Heart right ventricle (tissue), 16 donors: ENCODE measurements at regions not wholly inside any gene's neighbourhood (a gene's known extent, or its start where the extent isn't known, plus 50 kb on each side); places are given as distances from the start of the nearest gene placed in this dataset.

Experiments
- ATAC-seq, 8 donors: fragments of 200-7000 bp; cut with Tn5 transposase; one replicate each; pipeline ENCODE4 v1.9.1; 2020; ENCODE audit warnings: mild to moderate bottlenecking in 8 of 8, moderate library complexity in 8 of 8, moderate number of reproducible peaks in 1 of 8
- DNase-seq, 2 donors: peaks; one replicate each; pipeline ENCODE4 v3.0.0-alpha.2; 2020
- H3K27ac ChIP-seq, 10 donors: fragments of 200-600 bp; sonication (generic) in 2 of 10; one replicate each; pipeline versions ENCODE4 v1.5.0 to v1.8.0; 2020 to 2022; ENCODE audit warnings: mild to moderate bottlenecking in 3 of 10
- H3K27me3 ChIP-seq, 7 donors: fragments of 200-600 bp; one replicate each; pipeline ENCODE4 v1.8.0; 2021 to 2022; ENCODE audit warnings: mild to moderate bottlenecking in 2 of 7
- H3K36me3 ChIP-seq, 9 donors: fragments of 200-600 bp; sonication (generic) in 1 of 9; one replicate each; pipeline versions ENCODE4 v1.5.0 to v1.8.0; 2020 to 2022; ENCODE audit warnings: mild to moderate bottlenecking in 2 of 9
- H3K4me1 ChIP-seq, 9 donors: fragments of 200-600 bp; sonication (generic) in 1 of 9; one replicate each; pipeline versions ENCODE4 v1.5.0 to v1.8.0; 2020 to 2022; ENCODE audit warnings: mild to moderate bottlenecking in 4 of 9
- H3K4me3 ChIP-seq, 10 donors: fragments of 200-600 bp; sonication (generic) in 2 of 10; one replicate each; pipeline versions ENCODE4 v1.5.0 to v1.8.0; 2020 to 2022; ENCODE audit warnings: mild to moderate bottlenecking in 7 of 10, moderate library complexity in 2 of 10
- H3K9me3 ChIP-seq, 11 donors: fragments of 200-600 bp in 10 of 11; sonication (generic) in 2 of 11; one replicate each; pipeline versions ENCODE4 v1.5.0 to v1.8.0; 2013 to 2022; ENCODE audit warnings: mild to moderate bottlenecking in 2 of 11, control low read depth in 1 of 11, moderate library complexity in 1 of 11
- WGBS, 2 donors: extraction: QIAGEN DNeasy Blood & Tissue Kit; methylation state at CpG; one replicate each; pipeline ENCODE4 v1.1.7; 2013; ENCODE audit warnings: inconsistent platforms in 1 of 2; 5-methylcytosine and 5-hydroxymethylcytosine counted together
- intact Hi-C, 10 donors: fragments of 100-400 bp; cut with DNase I; formaldehyde crosslinking; loops; one replicate each; pipeline versions ENCODE4 v1.11.1 to v1.14.2; 2022
- TF ChIP-seq, protein P1 (sequence below), 9 donors: fragments of 200-600 bp; sonication (generic) in 2 of 9; IDR thresholded peaks; one replicate each; pipeline versions ENCODE4 v1.5.0 to v1.8.0; 2021 to 2022; ENCODE audit warnings: antibody characterized with exemption in 9 of 9, mild to moderate bottlenecking in 5 of 9, moderate library complexity in 1 of 9
- donor health status: Arrhythmogenic right ventricular cardiomyopathy.
- donor health status: ischemic (EF 13 %, LVEDD 7.1; RV severe dilation, severe dysfunction).
- donor health status: healthy with polysubstance abuse.
- donor health status: DM: no; HTN: yes; CAD: no.
- donor health status: DM: no; HTN: no; CAD: no.
- donor health status: ischemic (EF 25% LVEDD 6.9; RV normal size, moderate dysfunction).
- donor health status: ischemic (EF 25% LVEDD 5.7; RV mildly dilated, moderate dysfunction).
- donor health status: healthy.
- donor health status: DM: yes; HTN: yes; CAD: no.
- donor health status: Ischemic cardiomyopathy.
- donor health status: ischemic (EF 35%, LVEDD 5.7; RV mildly dilated, moderate dysfunction).
- donor health status: nonischemic (EF 11% LVEDD 7.7; RV severe dilation, severe dysfunction).
- donor health status: DM: yes; HTN: yes; CAD: no.
- donor health status: PGD.
- donor health status: ischemic (EF 29% LVEDD 5.4; RV normal size, mild dysfunction).
- donor health status: nonischemic (EF 23%, LVEDD 6.1; RV moderate dilation, normal function).

DNA sequence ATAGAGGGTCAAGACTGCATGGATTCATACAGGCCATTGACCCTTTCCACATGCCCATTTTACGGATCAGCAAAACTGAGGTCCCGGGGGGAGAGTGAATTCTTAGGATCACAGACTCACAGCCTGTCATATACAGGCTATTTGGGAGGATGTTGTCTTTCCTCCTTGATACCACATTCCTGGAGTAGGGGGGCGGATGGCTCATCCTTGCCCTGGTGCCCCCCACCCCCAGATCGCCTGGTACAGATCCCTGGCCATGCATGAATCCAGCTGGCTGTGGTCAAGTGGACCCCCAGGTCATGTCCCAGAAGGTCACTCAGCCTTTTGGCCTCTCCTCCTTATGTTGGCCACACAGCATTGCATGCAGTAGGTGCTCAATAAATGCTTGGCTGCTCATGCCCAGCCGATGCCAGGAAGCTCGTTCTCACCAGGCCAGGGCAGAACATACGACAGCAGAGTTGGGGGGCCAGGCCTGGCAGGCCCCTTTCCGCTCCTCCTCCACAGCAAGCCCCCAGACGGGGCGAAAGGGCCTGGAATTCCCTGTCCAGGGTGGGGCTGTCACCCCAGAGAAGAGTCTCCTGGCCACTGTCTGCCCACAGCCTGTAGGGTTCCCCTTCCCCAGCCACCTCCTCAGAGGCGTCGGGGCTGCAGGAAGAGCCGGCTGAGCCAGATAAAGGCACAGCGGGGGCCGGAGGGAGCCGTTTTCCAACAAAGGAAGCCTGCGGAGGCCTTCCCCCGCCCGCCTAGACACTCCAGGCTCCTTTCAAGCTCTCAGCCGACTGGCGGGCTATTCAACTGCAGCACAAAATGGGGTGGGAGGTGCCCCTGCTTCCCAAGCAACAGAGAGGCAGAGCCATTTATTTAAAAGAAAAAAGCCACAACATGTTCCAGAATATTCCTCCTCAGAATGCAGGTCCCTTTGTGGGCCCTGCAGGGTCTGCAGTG, 215.7 kb upstream of the CIBAR2 start:
- Histone ChIP-seq H3K27ac (no peak overlapping the region), H3K36me3 (no peaks in the 10 kb centered on the region), H3K4me1 (peaks cover 5 to 43% (median 31%) of the 10 kb centered on the region in 9 donors), H3K9me3 (peaks cover 0 to 3% (median 0%) of the 10 kb centered on the region in 11 donors), H3K4me3 (no peak overlapping the region), H3K27me3 (peaks cover 0 to 33% (median 0%) of the 10 kb centered on the region in 7 donors)
- WGBS, 2 donors = 58% methylated on average over 21 of the region's 21 CpGs
- peak; percentile 16 to 76 (median 65) for ATAC-seq
- intact Hi-C loops = no loop called here
- TF ChIP-seq, protein P1, sequence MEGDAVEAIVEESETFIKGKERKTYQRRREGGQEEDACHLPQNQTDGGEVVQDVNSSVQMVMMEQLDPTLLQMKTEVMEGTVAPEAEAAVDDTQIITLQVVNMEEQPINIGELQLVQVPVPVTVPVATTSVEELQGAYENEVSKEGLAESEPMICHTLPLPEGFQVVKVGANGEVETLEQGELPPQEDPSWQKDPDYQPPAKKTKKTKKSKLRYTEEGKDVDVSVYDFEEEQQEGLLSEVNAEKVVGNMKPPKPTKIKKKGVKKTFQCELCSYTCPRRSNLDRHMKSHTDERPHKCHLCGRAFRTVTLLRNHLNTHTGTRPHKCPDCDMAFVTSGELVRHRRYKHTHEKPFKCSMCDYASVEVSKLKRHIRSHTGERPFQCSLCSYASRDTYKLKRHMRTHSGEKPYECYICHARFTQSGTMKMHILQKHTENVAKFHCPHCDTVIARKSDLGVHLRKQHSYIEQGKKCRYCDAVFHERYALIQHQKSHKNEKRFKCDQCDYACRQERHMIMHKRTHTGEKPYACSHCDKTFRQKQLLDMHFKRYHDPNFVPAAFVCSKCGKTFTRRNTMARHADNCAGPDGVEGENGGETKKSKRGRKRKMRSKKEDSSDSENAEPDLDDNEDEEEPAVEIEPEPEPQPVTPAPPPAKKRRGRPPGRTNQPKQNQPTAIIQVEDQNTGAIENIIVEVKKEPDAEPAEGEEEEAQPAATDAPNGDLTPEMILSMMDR (IDR thresholded peaks at IDR 0.05) = peak in 2 of 9 donors; percentile 9 to 10
- DNase-seq = peak in 1 of 2 donors; percentile 56

DNA sequence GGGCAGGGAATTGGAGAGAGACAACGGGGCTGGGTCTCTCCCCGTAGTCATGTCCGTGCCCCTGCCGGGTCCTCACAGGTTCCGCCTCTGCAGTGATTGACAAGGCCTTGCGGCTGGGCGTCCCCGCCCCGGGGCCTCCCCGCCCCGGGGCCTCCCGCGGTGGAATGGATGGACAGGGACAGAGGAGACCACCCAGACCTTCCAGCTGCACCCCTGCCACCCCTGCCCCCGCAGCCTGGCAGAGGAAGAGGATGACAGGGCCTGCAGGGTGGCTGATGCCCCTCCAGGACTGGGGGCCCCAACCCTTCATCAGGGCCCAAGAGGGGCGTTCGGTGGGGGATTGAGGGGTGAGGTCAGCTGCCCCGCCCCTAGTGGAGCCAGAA, 216.4 kb upstream of the CIBAR2 start:
- Histone ChIP-seq H3K4me3 (no peak overlapping the region), H3K4me1 (peaks cover 2 to 40% (median 28%) of the 10 kb centered on the region in 9 donors), H3K27ac (no peak overlapping the region), H3K36me3 (no peaks in the 10 kb centered on the region), H3K27me3 (peaks cover 0 to 33% (median 0%) of the 10 kb centered on the region in 7 donors), H3K9me3 (peaks cover 0 to 3% (median 0%) of the 10 kb centered on the region in 11 donors)
- 46 to 49% methylated on average over 17 of the region's 17 CpGs for WGBS, 2 donors
- intact Hi-C loops = no loop called here
- ATAC-seq (peak in 4 of 8 donors; percentile 2 to 7 (median 3)), DNase-seq (no peak)
- TF ChIP-seq, protein P1 (IDR thresholded peaks at IDR 0.05) = no peak

GRCh38 chr16:85329059-85329812, 217.0 kb upstream of the CIBAR2 start:
- 62 to 67% methylated on average over 28 of the region's 28 CpGs for WGBS, 2 donors

More at GRCh38 chr16:85329059-85329812, 217.0 kb upstream of the CIBAR2 start:
- ATAC-seq (peak in 4 of 8 donors; percentile 7 to 38 (median 15)), DNase-seq (no peak)
- no peaks in the 10 kb centered on the region for H3K36me3 ChIP-seq
- H3K4me3 ChIP-seq = no peak overlapping the region
- intact Hi-C loops = no loop called here
- H3K27ac ChIP-seq = no peak overlapping the region
- TF ChIP-seq, protein P1 (IDR thresholded peaks at IDR 0.05) = no peak
- H3K9me3 ChIP-seq = no peaks in the 10 kb centered on the region
- peaks cover 0 to 33% (median 0%) of the 10 kb centered on the region in 7 donors for H3K27me3 ChIP-seq
- peaks cover 2 to 46% (median 28%) of the 10 kb centered on the region in 9 donors for H3K4me1 ChIP-seq
